GM23248 (cell line): ENCODE measurements at regions not wholly inside any gene's neighbourhood (a gene's known extent, or its start where the extent isn't known, plus 50 kb on each side); places are given as distances from the start of the nearest gene placed in this dataset.

Source experiments
- EZH2 ChIP-seq: fragments of 200-600 bp; sonication (generic); IDR thresholded peaks from 2 replicates; pipeline ENCODE4 v1.6.1; 2018; ENCODE audit warnings: antibody characterized with exemption, mild to moderate bottlenecking; ENCODE audit not compliant: insufficient read depth, poor library complexity, severe bottlenecking
- EZH2phosphoT487 ChIP-seq: fragments of 200-600 bp; sonication (generic); IDR thresholded peaks from 2 replicates; pipeline ENCODE4 v1.6.1; 2018; ENCODE audit warnings: antibody characterized with exemption, moderate library complexity, mild to moderate bottlenecking, low read depth; ENCODE audit not compliant: insufficient read depth

DNA sequence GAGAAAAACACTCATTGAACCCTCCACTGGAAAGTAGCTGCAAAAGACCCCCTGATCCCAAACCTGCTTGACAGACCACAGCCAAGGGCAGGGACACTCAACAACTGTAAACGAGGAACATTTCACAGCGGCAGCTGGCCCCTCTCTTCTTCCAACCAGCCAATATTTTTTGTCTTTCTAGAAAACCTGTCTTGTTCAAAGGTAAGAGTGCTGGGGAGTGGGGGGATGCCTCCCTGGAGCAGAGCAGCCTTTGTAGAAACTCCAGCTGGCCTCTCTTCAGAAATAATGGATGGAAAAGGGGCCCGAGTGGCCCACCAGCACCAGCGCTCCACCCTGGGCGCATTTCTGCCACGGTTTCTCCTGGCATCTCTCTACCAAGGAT lies 384.0 kb downstream of the RRAGC start:
- TF ChIP-seq EZH2phosphoT487 (no peak), EZH2 (no peak)
